ENCODE measurements at regions not wholly inside any gene's neighbourhood (a gene's known extent, or its start where the extent isn't known, plus 50 kb on each side); places are given as distances from the start of the nearest gene placed in this dataset.

GRCh38 chr3:190716211-190716610 lies 146.3 kb downstream of the GMNC start:
- H3K4me3 Mint-ChIP-seq = no peak overlapping the region
- Histone ChIP-seq H3K4me3 (ENCODE audit: low read length) (no peak overlapping the region), H3K4me1 (ENCODE audit: control insufficient read depth, insufficient read depth, low read length) (no peaks in the 10 kb centered on the region), H3K9me3 (ENCODE audit: control insufficient read depth, low read length) (no peaks in the 10 kb centered on the region), H3K27ac (ENCODE audit: low read depth, low read length) (no peak overlapping the region), H3K27me3 (ENCODE audit: control insufficient read depth, insufficient read depth, low read length, poor library complexity, severe bottlenecking) (no peaks in the 10 kb centered on the region), H3K9ac (ENCODE audit: extremely low read depth, low read length, poor library complexity, severe bottlenecking) (no peak overlapping the region), H3K36me3 (ENCODE audit: control insufficient read depth, insufficient read depth, low read length) (no peaks in the 10 kb centered on the region)
- H3K4me1 Mint-ChIP-seq = peaks cover 21% of the 10 kb centered on the region
- WGBS, 2 experiments (ENCODE audit: insufficient coverage in 1 of 2, insufficient read length in 1 of 2) = 90 to 94% methylated on average over 2 of the region's 2 CpGs
- H3K27me3 Mint-ChIP-seq (ENCODE audit: insufficient read depth) = peaks cover 5% of the 10 kb centered on the region
- TF ChIP-seq CTCF (conservative IDR thresholded peaks at IDR 0.05) = no peak
- H3K36me3 Mint-ChIP-seq (ENCODE audit: low read depth) = no peaks in the 10 kb centered on the region
- H3K9me3 Mint-ChIP-seq = no peaks in the 10 kb centered on the region
- no peak overlapping the region for H3K27ac Mint-ChIP-seq
- no peak for DNase-seq

- no peak for DNase-seq
- no peaks in the 10 kb centered on the region for H3K9me3 ChIP-seq (ENCODE audit: control insufficient read depth, low read length)
- TF ChIP-seq CTCF (conservative IDR thresholded peaks at IDR 0.05) = no peak
- no peak overlapping the region for H3K27ac ChIP-seq (ENCODE audit: low read depth, low read length)
- Mint-ChIP-seq H3K27me3 (ENCODE audit: insufficient read depth) (peaks cover 4% of the 10 kb centered on the region), H3K9me3 (no peaks in the 10 kb centered on the region), H3K4me3 (no peak overlapping the region), H3K4me1 (peaks cover 18% of the 10 kb centered on the region), H3K27ac (no peak overlapping the region), H3K36me3 (ENCODE audit: low read depth) (no peaks in the 10 kb centered on the region)
- 96 to 100% methylated on average over 1 to 3 of the region's 3 CpGs for WGBS, 2 experiments (ENCODE audit: insufficient coverage in 1 of 2, insufficient read length in 1 of 2)
- no peaks in the 10 kb centered on the region for H3K4me1 ChIP-seq (ENCODE audit: control insufficient read depth, insufficient read depth, low read length)
- no peaks in the 10 kb centered on the region for H3K36me3 ChIP-seq (ENCODE audit: control insufficient read depth, insufficient read depth, low read length)
- H3K27me3 ChIP-seq (ENCODE audit: control insufficient read depth, insufficient read depth, low read length, poor library complexity, severe bottlenecking) = no peaks in the 10 kb centered on the region
- H3K9ac ChIP-seq (ENCODE audit: extremely low read depth, low read length, poor library complexity, severe bottlenecking) = no peak overlapping the region
- no peak overlapping the region for H3K4me3 ChIP-seq (ENCODE audit: low read length)
Measured at GRCh38 chr3:190710723-190711122, 151.8 kb downstream of the GMNC start.

DNA sequence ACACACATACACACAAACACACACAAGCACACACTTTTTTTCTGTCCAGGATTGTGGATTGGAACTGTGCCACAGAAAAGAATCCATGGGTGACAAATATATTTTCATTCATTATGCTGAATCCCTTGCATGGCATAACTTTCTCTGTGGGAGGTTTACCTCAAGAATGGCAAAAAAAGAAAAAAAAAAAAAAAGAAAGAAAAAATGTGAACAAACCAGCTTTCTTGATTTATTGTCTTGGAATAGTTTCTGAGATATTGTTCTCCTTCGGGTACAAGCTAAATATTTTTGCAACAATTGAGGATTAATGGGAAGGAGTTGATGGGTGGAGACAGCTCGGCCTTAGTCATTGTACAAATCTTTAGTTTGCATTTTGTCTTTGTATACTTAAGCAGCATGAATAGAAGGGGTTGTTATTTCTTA lies 153.1 kb downstream of the GMNC start:
- no peaks in the 10 kb centered on the region for H3K27me3 ChIP-seq (ENCODE audit: control insufficient read depth, insufficient read depth, low read length, poor library complexity, severe bottlenecking)
- H3K9me3 ChIP-seq (ENCODE audit: control insufficient read depth, low read length) = no peaks in the 10 kb centered on the region
- 67 to 80% methylated on average over 1 to 2 of the region's 2 CpGs for WGBS, 2 experiments (ENCODE audit: insufficient coverage in 1 of 2, insufficient read length in 1 of 2)
- H3K4me3 ChIP-seq (ENCODE audit: low read length) = no peak overlapping the region
- peaks cover 18% of the 10 kb centered on the region for H3K4me1 Mint-ChIP-seq
- H3K27ac ChIP-seq (ENCODE audit: low read depth, low read length) = no peak overlapping the region
- H3K4me1 ChIP-seq (ENCODE audit: control insufficient read depth, insufficient read depth, low read length) = no peaks in the 10 kb centered on the region
- TF ChIP-seq CTCF (conservative IDR thresholded peaks at IDR 0.05) = no peak
- H3K9ac ChIP-seq (ENCODE audit: extremely low read depth, low read length, poor library complexity, severe bottlenecking) = no peak overlapping the region
- no peak overlapping the region for H3K4me3 Mint-ChIP-seq
- H3K36me3 Mint-ChIP-seq (ENCODE audit: low read depth) = no peaks in the 10 kb centered on the region
- no peak overlapping the region for H3K27ac Mint-ChIP-seq
- no peaks in the 10 kb centered on the region for H3K9me3 Mint-ChIP-seq
- no peaks in the 10 kb centered on the region for H3K27me3 Mint-ChIP-seq (ENCODE audit: insufficient read depth)
- H3K36me3 ChIP-seq (ENCODE audit: control insufficient read depth, insufficient read depth, low read length) = no peaks in the 10 kb centered on the region
- no peak for DNase-seq
